ENCODE measurements at regions not wholly inside any gene's neighbourhood (a gene's known extent, or its start where the extent isn't known, plus 50 kb on each side); places are given as distances from the start of the nearest gene placed in this dataset.
A peak's percentile ranks its signal among the peaks of the same experiment; 100 is the strongest.

DNA sequence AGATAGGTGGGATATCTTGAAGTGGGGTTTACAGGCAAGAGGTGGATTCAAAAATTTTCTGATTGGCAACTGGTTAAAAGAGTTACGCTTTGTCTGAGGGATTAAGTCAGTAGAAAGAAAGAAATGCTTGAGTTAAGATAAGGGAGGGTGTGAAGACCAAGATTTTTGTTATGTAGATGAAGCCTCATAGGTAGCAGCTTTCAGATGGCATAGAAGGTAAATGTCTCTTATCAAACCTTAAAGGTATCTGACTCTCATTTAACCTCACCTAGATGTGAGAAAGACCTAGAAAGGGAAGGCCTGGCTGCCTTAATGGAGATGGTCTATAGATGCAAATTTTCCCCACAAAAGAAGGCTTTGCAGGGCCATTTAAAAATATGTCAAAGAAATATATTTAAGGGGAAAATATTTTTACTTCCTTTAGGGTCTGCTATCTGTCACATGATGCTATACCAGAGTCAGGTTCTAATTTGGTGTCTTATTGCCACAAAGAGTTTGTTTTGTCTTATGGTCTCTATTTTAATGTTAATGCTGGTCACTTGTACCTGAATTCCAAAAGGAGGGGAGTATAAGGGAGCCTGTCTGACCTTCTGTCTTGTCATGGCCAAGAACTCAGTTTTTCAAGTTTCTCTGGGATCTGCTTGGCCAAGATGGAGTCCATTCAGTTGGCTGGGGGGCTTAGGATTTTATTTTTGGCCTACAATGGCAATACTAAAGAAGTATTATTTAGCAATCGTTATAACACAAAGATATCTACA is 699.1 kb upstream of the AMOT start:
- Histone ChIP-seq H3K27ac (ENCODE audit: low read depth, low read length) (no peak overlapping the region), H3K23ac (ENCODE audit: insufficient read length) (no peak overlapping the region), H2AK5ac (ENCODE audit: low read depth, low read length) (no peak overlapping the region), H2BK15ac (ENCODE audit: low read length) (no peak overlapping the region), H2AFZ (ENCODE audit: low read length) (no peak overlapping the region), H4K5ac (ENCODE audit: insufficient read length, low read depth, low read length) (no peak overlapping the region), H2BK12ac (ENCODE audit: low read depth, low read length) (no peak overlapping the region), H3K23me2 (ENCODE audit: low read depth, low read length) (no peaks in the 10 kb centered on the region), H3K4me3 (ENCODE audit: extremely low read depth in 1 of 4, insufficient read depth in 2 of 4, low read depth in 3 of 4, low read length in 4 of 4) (no peak overlapping the region; a peak in 1 of 8 replicates), H4K8ac (ENCODE audit: extremely low read depth, insufficient read depth, low read length) (no peak overlapping the region), H2BK20ac (ENCODE audit: low read length) (no peak overlapping the region), H3K9me3 (ENCODE audit: insufficient read depth in 2 of 2, low read depth in 1 of 2, low read length in 1 of 2) (no peaks in the 10 kb centered on the region), H3K4me1 (replicated peaks in 1 of 4; ENCODE audit: control insufficient read depth in 3 of 4, insufficient read depth in 4 of 4, low read length in 3 of 4) (peaks cover 0 to 4% (median 0%) of the 10 kb centered on the region in 4 experiments; a peak in 1 of 7 replicates), H4K20me1 (replicated peaks in 1 of 2; ENCODE audit: control insufficient read depth in 1 of 2, insufficient read depth in 2 of 2, low read length in 2 of 2) (no peaks in the 10 kb centered on the region), H3K4ac (replicated peaks; ENCODE audit: insufficient read length, low read depth, low read length) (no peak overlapping the region), H3K18ac (ENCODE audit: extremely low read depth, low read length) (no peak overlapping the region), H3K4me2 (ENCODE audit: insufficient read depth in 1 of 2, low read depth in 2 of 2, low read length in 2 of 2) (no peak overlapping the region; a peak in 1 of 4 replicates), H3K79me2 (ENCODE audit: control insufficient read depth in 1 of 2, insufficient read depth in 2 of 2, low read length in 2 of 2) (no peaks in the 10 kb centered on the region), H3K56ac (replicated peaks; ENCODE audit: insufficient read length, low read depth, low read length) (no peak overlapping the region), H2BK120ac (replicated peaks; ENCODE audit: low read depth, low read length) (no peak overlapping the region), H3K36me3 (ENCODE audit: control insufficient read depth in 2 of 4, insufficient read depth in 4 of 4, low read length in 3 of 4) (no peaks in the 10 kb centered on the region), H4K91ac (replicated peaks; ENCODE audit: insufficient read length, low read length) (no peak overlapping the region), H2BK5ac (ENCODE audit: low read depth, low read length) (no peak overlapping the region), H3K27me3 (replicated peaks in 1 of 4; ENCODE audit: control insufficient read depth in 3 of 4, extremely low read depth in 1 of 4, insufficient read depth in 3 of 4, low read length in 3 of 4) (no peaks in the 10 kb centered on the region), H3K79me1 (ENCODE audit: low read depth, low read length) (no peaks in the 10 kb centered on the region), H3K9ac (replicated peaks in 1 of 4; ENCODE audit: extremely low read depth in 1 of 4, low read depth in 3 of 4, low read length in 3 of 4) (no peak overlapping the region), H3K14ac (ENCODE audit: insufficient read length) (no peak overlapping the region)
- TF ChIP-seq GABPA (IDR thresholded peaks at IDR 0.05; ENCODE audit: borderline replicate concordance, insufficient read depth, low read length) (no peak), EP300 (IDR thresholded peaks at IDR 0.05; ENCODE audit: borderline replicate concordance in 1 of 2, low read depth in 2 of 2, low read length in 2 of 2) (no peak), SIRT6 (IDR thresholded peaks at IDR 0.05; ENCODE audit: low read length) (no peak)
- TF ChIP-seq, protein P1, sequence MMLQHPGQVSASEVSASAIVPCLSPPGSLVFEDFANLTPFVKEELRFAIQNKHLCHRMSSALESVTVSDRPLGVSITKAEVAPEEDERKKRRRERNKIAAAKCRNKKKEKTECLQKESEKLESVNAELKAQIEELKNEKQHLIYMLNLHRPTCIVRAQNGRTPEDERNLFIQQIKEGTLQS (IDR thresholded peaks at IDR 0.05; ENCODE audit: insufficient read depth, low read depth, low read length), result no peak
- DNase-seq (ENCODE audit: low read depth in 1 of 2, low spot score in 2 of 2) (no peak), FAIRE-seq (peak; percentile 96)
- WGBS, 2 experiments (ENCODE audit: extremely low coverage in 1 of 2, insufficient coverage in 1 of 2, insufficient read length in 1 of 2, insufficient replicate concordance in 2 of 2, low coverage in 1 of 2, low lambda C conversion rate in 2 of 2, missing lambda C conversion rate in 1 of 2), result 82% methylated on average over 2 of the region's 2 CpGs; no CpG with 5 or more reads in 1 of the 2 experiments
- ChIA-PET CTCF (ENCODE audit: partially characterized antibody) (no interaction called here), POLR2A (ENCODE audit: partially characterized antibody) (interaction anchor here (0.6 kb wide), 1 partner anchor 499 kb away, joined by 3 read pairs; no protein-coding TSS in a partner anchor)
